SK-N-SH (cell line): ENCODE measurements at regions not wholly inside any gene's neighbourhood (a gene's known extent, or its start where the extent isn't known, plus 50 kb on each side); places are given as distances from the start of the nearest gene placed in this dataset.

Experiments
- CTCF ChIA-PET: fragments of 300-600, 350-600 bp; formaldehyde crosslinking; extraction: SDS; loops from one replicate; lab custom pipeline; 2021; lab: Yijun Ruan, JAX
- POLR2A ChIA-PET: fragments of 350-600 bp; sonication (Branson Sonifier 250); formaldehyde crosslinking; extraction: SDS; loops from one replicate; lab custom pipeline; 2020; ENCODE audit warnings: antibody characterized with exemption, inconsistent platforms; lab: Yijun Ruan, JAX
- DNase-seq: peaks from one replicate; pipeline ENCODE4 v3.0.0; 2012
- H2AFZ ChIP-seq: fragments of 200-600 bp; sonication (generic); 2 replicates; pipeline ENCODE4 v1.8.1; 2016; ENCODE audit warnings: antibody characterized with exemption, mild to moderate bottlenecking, low read depth
- H3F3A ChIP-seq: fragments of 200-600 bp; sonication (generic); replicated peaks from 2 replicates; pipeline ENCODE3; 2016; ENCODE audit warnings: antibody characterized with exemption, mild to moderate bottlenecking; ENCODE audit not compliant: insufficient read depth
- H3K27ac ChIP-seq, 2 experiments: fragments of 200-500 bp in 1 of 2; fragments of 200-600 bp in 1 of 2; sonication (Bioruptor generic) in 1 of 2; sonication (generic), shearing (Covaris generic) in 1 of 2; 2 replicates each; pipeline versions ENCODE4 v1.5.1 to v1.6.1; 2014 to 2016; ENCODE audit warnings: low read depth in 2 of 2, inconsistent platforms in 1 of 2, low read length in 1 of 2, mild to moderate bottlenecking in 1 of 2, mixed read lengths in 1 of 2
- H3K27me3 ChIP-seq: fragments of 200-600 bp; sonication (generic), shearing (Covaris generic); 2 replicates; pipeline ENCODE4 v1.6.1; 2016; ENCODE audit warnings: mixed run types; ENCODE audit not compliant: insufficient read depth
- H3K36me3 ChIP-seq, 2 experiments: fragments of 200-500 bp in 1 of 2; fragments of 200-600 bp in 1 of 2; sonication (Bioruptor generic) in 1 of 2; sonication (generic) in 1 of 2; replicated peaks in 1 of 2; 2 replicates each; pipeline versions ENCODE3 to v1.5.1; 2014 to 2016; ENCODE audit warnings: low read length in 1 of 2, mild to moderate bottlenecking in 1 of 2; ENCODE audit not compliant: insufficient read depth in 2 of 2, control insufficient read depth in 1 of 2
- H3K4me1 ChIP-seq, 2 experiments: fragments of 200-500 bp in 1 of 2; fragments of 200-600 bp in 1 of 2; sonication (Bioruptor generic) in 1 of 2; sonication (generic), shearing (Covaris generic) in 1 of 2; 2 replicates each; pipeline versions ENCODE4 v1.5.1 to v1.6.1; 2014 to 2016; ENCODE audit warnings: low read depth in 1 of 2, low read length in 1 of 2, mixed run types in 1 of 2; ENCODE audit not compliant: insufficient read depth in 2 of 2, control insufficient read depth in 1 of 2
- H3K4me2 ChIP-seq: fragments of 200-600 bp; sonication (generic), shearing (Covaris generic); 2 replicates; pipeline ENCODE4 v1.6.1; 2017; ENCODE audit warnings: mixed run types
- H3K4me3 ChIP-seq, 2 experiments: fragments of 200-500 bp in 1 of 2; fragments of 200-600 bp in 1 of 2; sonication (Bioruptor generic) in 1 of 2; sonication (generic), shearing (Covaris generic) in 1 of 2; 2 replicates each; pipeline versions ENCODE4 v1.5.1 to v1.8.1; 2014 to 2016; ENCODE audit warnings: low read depth in 2 of 2, inconsistent platforms in 1 of 2, low read length in 1 of 2, mild to moderate bottlenecking in 1 of 2, mixed read lengths in 1 of 2, moderate library complexity in 1 of 2
- H3K79me2 ChIP-seq: fragments of 200-600 bp; sonication (generic); 2 replicates; pipeline ENCODE4 v1.8.1; 2017; ENCODE audit warnings: mild to moderate bottlenecking; ENCODE audit not compliant: insufficient read depth
- H3K9ac ChIP-seq: fragments of 200-600 bp; sonication (generic); 2 replicates; pipeline ENCODE4 v1.6.1; 2017; ENCODE audit warnings: mixed run types
- H3K9me2 ChIP-seq: fragments of 200-600 bp; sonication (generic); 2 replicates; pipeline ENCODE4 v1.6.1; 2017; ENCODE audit warnings: mixed run types
- H3K9me3 ChIP-seq: fragments of 200-600 bp; sonication (generic); 2 replicates; pipeline ENCODE4 v1.6.1; 2017; ENCODE audit warnings: mixed run types, mild to moderate bottlenecking, moderate library complexity
- H4K20me1 ChIP-seq: fragments of 200-600 bp; sonication (generic); 2 replicates; pipeline ENCODE4 v1.6.1; 2017; ENCODE audit warnings: mild to moderate bottlenecking, mixed run types; ENCODE audit not compliant: insufficient read depth
- ELF1 ChIP-seq: IDR thresholded peaks from 2 replicates; pipeline ENCODE4 v1.4.0; 2012
- EP300 ChIP-seq, 2 experiments: IDR thresholded peaks; 2 replicates each; pipeline versions ENCODE4 v1.4.0 to v1.6.1; 2012; ENCODE audit warnings: borderline replicate concordance in 1 of 2, low read depth in 1 of 2, low read length in 1 of 2
- FOSL2 ChIP-seq: IDR thresholded peaks from 2 replicates; pipeline ENCODE4 v1.4.0; 2012; ENCODE audit warnings: low read depth, mild to moderate bottlenecking, moderate library complexity, borderline replicate concordance
- FOXJ3 ChIP-seq: sonication (generic); formaldehyde crosslinking; IDR thresholded peaks from 2 replicates; pipeline ENCODE4 v1.5.1; 2020; ENCODE audit warnings: mild to moderate bottlenecking, missing genetic modification reagents
- FOXM1 ChIP-seq: IDR thresholded peaks from 2 replicates; pipeline ENCODE4 v1.4.0; 2012; ENCODE audit warnings: low read depth, mild to moderate bottlenecking
- JUND ChIP-seq: IDR thresholded peaks from 2 replicates; pipeline ENCODE4 v1.4.0; 2012
- MEF2A ChIP-seq: IDR thresholded peaks from 2 replicates; pipeline ENCODE4 v1.4.0; 2012; ENCODE audit warnings: low read depth, borderline replicate concordance
- MXI1 ChIP-seq: IDR thresholded peaks from 2 replicates; pipeline ENCODE4 v1.6.1; 2012; ENCODE audit warnings: mild to moderate bottlenecking, low read depth, low read length, improper control_type of control experiment
- NRF1 ChIP-seq: IDR thresholded peaks from 2 replicates; pipeline ENCODE4 v1.6.1; 2012; ENCODE audit warnings: low read depth, mild to moderate bottlenecking, low read length
- RCOR1 ChIP-seq: fragments of 150-350 bp; IDR thresholded peaks from 2 replicates; pipeline ENCODE4 v1.6.1; 2017; ENCODE audit warnings: antibody characterized with exemption, low read length
- RFX5 ChIP-seq: IDR thresholded peaks from 2 replicates; pipeline ENCODE4 v1.6.1; 2012; ENCODE audit warnings: mild to moderate bottlenecking, improper control_type of control experiment, low read length
- SIN3A ChIP-seq: IDR thresholded peaks from 2 replicates; pipeline ENCODE4 v1.6.1; 2012; ENCODE audit warnings: low read depth, mild to moderate bottlenecking, low read length, moderate library complexity, borderline replicate concordance
- TCF12 ChIP-seq: IDR thresholded peaks from 2 replicates; pipeline ENCODE4 v1.4.0; 2012
- WGBS: methylation state at CpG from one replicate; pipeline ENCODE4 v1.1.6; 2017; ENCODE audit warnings: low lambda C conversion rate; 5-methylcytosine and 5-hydroxymethylcytosine counted together
- TF ChIP-seq, protein P1 (sequence below): IDR thresholded peaks from 2 replicates; pipeline ENCODE4 v1.4.0; 2012; ENCODE audit warnings: low read depth
- TF ChIP-seq, protein P2 (sequence below): fragments of 200-600 bp; sonication (generic); IDR thresholded peaks from 2 replicates; pipeline ENCODE4 v1.6.1; 2017; ENCODE audit warnings: antibody characterized with exemption, mild to moderate bottlenecking, moderate library complexity
- TF ChIP-seq, protein P3 (sequence below): IDR thresholded peaks from 2 replicates; pipeline ENCODE4; 2012
- TF ChIP-seq, protein P4 (sequence below): IDR thresholded peaks from 2 replicates; pipeline ENCODE4 v1.4.0; 2012; ENCODE audit warnings: low read depth, borderline replicate concordance
- TF ChIP-seq, protein P5 (sequence below): fragments of 150-350 bp; IDR thresholded peaks from 2 replicates; pipeline ENCODE4 v1.6.1; 2016; ENCODE audit warnings: mild to moderate bottlenecking, low read depth, low read length

DNA sequence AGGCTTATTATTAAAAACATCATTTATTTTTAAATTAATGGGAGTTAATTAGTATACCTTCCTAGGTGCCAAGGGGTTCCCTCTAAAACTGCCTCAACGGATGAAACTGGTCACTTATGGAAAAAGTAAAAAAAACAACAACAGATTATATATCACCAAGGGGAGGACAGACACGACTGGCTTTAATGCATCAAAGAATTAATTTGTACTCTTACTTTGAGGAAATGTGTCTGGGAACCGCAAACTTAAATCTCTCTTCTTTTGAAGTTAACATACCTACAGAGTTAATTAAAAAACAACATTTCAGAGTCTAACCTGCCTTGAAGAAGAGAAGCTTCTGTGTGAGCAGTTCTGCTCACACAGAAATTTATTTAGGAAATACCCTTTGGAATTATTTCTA, 354.6 kb downstream of the LRRC70 start:
- CTCF ChIA-PET: no interaction called here
- POLR2A ChIA-PET: no interaction called here
- H3K9me2 ChIP-seq: no peaks in the 10 kb centered on the region

DNA sequence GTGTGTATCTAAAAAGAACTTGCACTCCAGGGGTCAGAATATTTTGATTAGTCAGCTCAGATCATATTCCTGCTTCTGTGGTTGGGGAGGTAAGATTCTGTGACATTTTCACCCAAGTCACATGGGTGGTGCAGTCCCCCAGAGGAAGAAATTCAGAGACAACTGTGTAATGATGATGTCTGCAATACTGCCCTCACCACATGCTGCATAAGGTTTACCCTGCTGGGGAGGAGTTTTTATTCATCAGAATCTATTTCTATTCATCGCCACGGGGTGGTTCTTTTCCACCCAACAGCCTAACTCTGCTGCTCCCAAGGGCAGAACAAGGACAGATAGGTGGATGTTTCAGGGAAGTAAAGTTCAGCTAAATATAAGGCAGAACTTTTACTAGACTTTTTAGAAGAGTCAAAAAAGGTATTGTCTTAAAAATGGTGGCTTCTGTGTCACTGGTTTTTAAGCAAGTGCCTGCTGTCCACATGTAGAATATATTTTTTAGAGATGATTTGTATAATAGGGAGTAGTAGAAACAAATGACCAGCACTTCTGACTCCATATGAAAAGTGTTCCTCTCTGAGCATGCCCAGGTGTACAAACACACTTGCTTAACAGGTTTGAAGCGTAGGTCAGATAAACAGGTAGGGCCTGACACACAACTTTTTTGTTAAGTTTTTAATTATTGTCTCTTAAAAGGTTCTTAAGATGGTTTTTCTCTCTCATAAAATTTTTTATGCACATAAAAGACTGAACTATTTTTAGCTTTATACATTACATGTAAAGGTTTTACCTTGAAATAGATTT, 352.7 kb downstream of the LRRC70 start:
- Histone ChIP-seq H4K20me1 (no peaks in the 10 kb centered on the region), H3K27me3 (no peaks in the 10 kb centered on the region), H3K36me3 (no peaks in the 10 kb centered on the region), H2AFZ (no peak overlapping the region), H3K79me2 (no peaks in the 10 kb centered on the region), H3K4me1 (no peaks in the 10 kb centered on the region), H3K9me3 (no peaks in the 10 kb centered on the region), H3K9ac (no peak overlapping the region), H3K4me3 (no peak overlapping the region), H3K9me2 (no peaks in the 10 kb centered on the region), H3K4me2 (no peak overlapping the region), H3F3A (no peaks in the 10 kb centered on the region), H3K27ac (no peak overlapping the region)
- POLR2A ChIA-PET: no interaction called here
- CTCF ChIA-PET: interaction anchor here (0.8 kb wide), 1 partner anchor 473 kb away, joined by 3 read pairs; no protein-coding TSS in a partner anchor
- TF ChIP-seq, protein P1, sequence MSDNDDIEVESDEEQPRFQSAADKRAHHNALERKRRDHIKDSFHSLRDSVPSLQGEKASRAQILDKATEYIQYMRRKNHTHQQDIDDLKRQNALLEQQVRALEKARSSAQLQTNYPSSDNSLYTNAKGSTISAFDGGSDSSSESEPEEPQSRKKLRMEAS: peak; percentile 38; the same call in 1 of the 2 replicates
- no peak for TF ChIP-seq MXI1
- TF ChIP-seq EP300 (IDR thresholded peaks at IDR 0.05; ENCODE audit: borderline replicate concordance in 1 of 2, low read depth in 1 of 2, low read length in 1 of 2): 0 out of 4 replicates have a peak, but pooled peaks of 1 of the 2 experiments have one; percentile 11
- peak; percentile 11; the same call in 1 of the 2 replicates for TF ChIP-seq TCF12
- TF ChIP-seq, protein P2, sequence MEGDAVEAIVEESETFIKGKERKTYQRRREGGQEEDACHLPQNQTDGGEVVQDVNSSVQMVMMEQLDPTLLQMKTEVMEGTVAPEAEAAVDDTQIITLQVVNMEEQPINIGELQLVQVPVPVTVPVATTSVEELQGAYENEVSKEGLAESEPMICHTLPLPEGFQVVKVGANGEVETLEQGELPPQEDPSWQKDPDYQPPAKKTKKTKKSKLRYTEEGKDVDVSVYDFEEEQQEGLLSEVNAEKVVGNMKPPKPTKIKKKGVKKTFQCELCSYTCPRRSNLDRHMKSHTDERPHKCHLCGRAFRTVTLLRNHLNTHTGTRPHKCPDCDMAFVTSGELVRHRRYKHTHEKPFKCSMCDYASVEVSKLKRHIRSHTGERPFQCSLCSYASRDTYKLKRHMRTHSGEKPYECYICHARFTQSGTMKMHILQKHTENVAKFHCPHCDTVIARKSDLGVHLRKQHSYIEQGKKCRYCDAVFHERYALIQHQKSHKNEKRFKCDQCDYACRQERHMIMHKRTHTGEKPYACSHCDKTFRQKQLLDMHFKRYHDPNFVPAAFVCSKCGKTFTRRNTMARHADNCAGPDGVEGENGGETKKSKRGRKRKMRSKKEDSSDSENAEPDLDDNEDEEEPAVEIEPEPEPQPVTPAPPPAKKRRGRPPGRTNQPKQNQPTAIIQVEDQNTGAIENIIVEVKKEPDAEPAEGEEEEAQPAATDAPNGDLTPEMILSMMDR: no peak
- 0 out of 2 replicates have a peak, but pooled peaks have one; percentile 8 for TF ChIP-seq FOSL2
- peak; percentile 17; the same call in 1 of the 2 replicates for TF ChIP-seq JUND
- 13% methylated on average over 3 of the region's 3 CpGs for WGBS
- DNase-seq: no peak

More for the DNA sequence above, 354.6 kb downstream of the LRRC70 start:
- no peak for DNase-seq
- H3K27ac ChIP-seq: no peak overlapping the region
- no peak overlapping the region for H3K4me3 ChIP-seq
- H3K9ac ChIP-seq: no peak overlapping the region
- H2AFZ ChIP-seq: no peak overlapping the region
- no peaks in the 10 kb centered on the region for H3K9me3 ChIP-seq
- H3F3A ChIP-seq: peaks cover 9% of the 10 kb centered on the region
- H3K79me2 ChIP-seq: no peaks in the 10 kb centered on the region
- no peaks in the 10 kb centered on the region for H4K20me1 ChIP-seq
- H3K4me1 ChIP-seq: peaks cover 0 to 15% of the 10 kb centered on the region in 2 experiments; a peak in 1 of 4 replicates
- H3K36me3 ChIP-seq: no peaks in the 10 kb centered on the region
- H3K4me2 ChIP-seq: no peak overlapping the region
- WGBS: 44% methylated on average over 3 of the region's 3 CpGs
- no peak for TF ChIP-seq ELF1
- TF ChIP-seq, protein P3, sequence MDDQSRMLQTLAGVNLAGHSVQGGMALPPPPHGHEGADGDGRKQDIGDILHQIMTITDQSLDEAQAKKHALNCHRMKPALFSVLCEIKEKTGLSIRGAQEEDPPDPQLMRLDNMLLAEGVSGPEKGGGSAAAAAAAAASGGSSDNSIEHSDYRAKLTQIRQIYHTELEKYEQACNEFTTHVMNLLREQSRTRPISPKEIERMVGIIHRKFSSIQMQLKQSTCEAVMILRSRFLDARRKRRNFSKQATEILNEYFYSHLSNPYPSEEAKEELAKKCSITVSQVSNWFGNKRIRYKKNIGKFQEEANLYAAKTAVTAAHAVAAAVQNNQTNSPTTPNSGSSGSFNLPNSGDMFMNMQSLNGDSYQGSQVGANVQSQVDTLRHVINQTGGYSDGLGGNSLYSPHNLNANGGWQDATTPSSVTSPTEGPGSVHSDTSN: no peak
- TF ChIP-seq NRF1: no peak
- TF ChIP-seq SIN3A: no peak
- TF ChIP-seq FOXJ3: no peak
- TF ChIP-seq MEF2A: no peak
- TF ChIP-seq, protein P4, sequence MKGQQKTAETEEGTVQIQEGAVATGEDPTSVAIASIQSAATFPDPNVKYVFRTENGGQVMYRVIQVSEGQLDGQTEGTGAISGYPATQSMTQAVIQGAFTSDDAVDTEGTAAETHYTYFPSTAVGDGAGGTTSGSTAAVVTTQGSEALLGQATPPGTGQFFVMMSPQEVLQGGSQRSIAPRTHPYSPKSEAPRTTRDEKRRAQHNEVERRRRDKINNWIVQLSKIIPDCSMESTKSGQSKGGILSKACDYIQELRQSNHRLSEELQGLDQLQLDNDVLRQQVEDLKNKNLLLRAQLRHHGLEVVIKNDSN: no peak
- TF ChIP-seq RCOR1: no peak
- no peak for TF ChIP-seq MXI1
- no peak for TF ChIP-seq FOXM1
- no peak for TF ChIP-seq RFX5
- TF ChIP-seq, protein P5, sequence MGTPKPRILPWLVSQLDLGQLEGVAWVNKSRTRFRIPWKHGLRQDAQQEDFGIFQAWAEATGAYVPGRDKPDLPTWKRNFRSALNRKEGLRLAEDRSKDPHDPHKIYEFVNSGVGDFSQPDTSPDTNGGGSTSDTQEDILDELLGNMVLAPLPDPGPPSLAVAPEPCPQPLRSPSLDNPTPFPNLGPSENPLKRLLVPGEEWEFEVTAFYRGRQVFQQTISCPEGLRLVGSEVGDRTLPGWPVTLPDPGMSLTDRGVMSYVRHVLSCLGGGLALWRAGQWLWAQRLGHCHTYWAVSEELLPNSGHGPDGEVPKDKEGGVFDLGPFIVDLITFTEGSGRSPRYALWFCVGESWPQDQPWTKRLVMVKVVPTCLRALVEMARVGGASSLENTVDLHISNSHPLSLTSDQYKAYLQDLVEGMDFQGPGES: no peak
- H3K27me3 ChIP-seq: no peaks in the 10 kb centered on the region
